ENCODE measurements at regions not wholly inside any gene's neighbourhood (a gene's known extent, or its start where the extent isn't known, plus 50 kb on each side); places are given as distances from the start of the nearest gene placed in this dataset.
"Not testable (repeated sequence)": the region's sequence is repeated elsewhere in the genome, so short reads cannot be mapped to it uniquely, and the experiment has no call there.

DNA sequence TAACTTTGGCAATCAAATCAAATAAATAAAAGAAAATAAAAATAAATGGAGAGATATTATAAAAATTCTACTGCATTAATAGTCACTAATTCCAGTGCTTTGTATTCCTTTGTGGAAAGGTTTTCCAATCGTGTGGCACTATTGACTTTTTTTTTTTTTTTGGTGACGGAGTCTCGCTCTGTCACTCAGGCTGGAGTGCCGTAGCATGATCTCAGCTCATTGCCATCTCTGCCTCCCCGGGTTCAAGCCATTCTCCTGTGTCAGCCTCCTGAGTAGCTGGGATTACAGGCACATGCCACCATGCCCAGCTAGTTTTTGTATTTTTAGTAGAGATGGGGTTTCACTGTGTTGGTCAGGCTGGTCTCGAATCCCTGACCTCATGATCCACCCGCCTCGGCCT, 122.3 kb downstream of the HS3ST3B1 start:
- not testable (repeated sequence) for DNase-seq (ENCODE audit: low spot score)

DNA sequence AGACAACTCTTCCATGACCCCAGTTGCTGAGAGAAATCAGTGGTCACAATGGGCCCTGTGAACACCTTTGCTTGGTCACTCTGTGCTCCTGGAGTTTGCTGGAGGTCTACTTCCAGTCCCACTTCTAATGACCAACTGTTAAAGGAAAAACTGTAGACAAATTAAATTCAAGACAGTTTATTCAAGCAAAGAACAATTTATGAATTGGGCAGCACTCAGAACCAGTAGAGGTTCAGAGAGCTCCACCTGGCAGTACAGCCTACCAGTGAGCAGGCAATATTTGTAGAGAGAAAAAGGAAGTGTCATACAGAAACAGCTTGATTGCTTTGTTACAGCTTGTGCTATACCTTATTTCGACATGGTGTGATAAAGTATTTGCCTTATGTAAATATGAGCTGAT, 116.5 kb downstream of the HS3ST3B1 start:
- DNase-seq (ENCODE audit: low spot score): peak; percentile 19

DNA sequence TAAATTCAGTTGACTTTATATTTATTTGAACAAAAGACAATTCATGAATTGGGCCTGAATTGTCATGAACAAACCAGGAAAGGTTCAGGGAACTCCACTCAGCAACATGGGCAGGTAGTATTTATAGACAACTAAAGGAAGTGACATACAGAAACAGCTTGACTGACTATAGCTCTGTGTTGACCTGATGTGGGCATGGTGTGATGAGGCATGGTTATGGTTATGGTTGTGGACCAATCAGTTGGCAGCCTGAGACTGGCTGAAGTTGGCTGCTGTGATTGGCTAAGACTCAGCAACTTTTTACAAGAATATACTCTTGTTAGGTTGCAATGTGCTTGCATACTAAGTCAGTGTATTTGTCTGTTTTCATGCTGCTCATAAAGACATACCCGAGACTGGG, 108.4 kb downstream of the HS3ST3B1 start:
- DNase-seq (ENCODE audit: low spot score): no peak

DNA sequence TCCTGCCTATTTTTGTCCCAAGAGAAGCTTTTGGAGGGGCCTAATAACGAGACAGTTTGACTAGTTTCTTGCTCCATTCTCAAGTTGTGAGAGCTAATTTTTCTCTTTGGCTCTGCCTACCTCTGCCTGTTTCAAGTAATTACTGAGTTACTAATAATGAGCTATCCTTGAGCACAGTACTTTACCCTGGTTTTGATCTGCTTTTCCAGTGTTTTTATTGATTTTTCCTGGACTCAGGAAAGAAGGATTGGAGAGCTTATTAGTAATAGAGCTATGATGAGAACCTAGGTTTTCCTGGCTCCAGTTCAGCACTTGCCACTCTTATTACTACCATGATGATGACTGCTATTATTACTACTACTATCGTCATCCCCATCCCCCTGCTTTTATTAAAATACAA, 106.7 kb downstream of the HS3ST3B1 start:
- no peak for DNase-seq (ENCODE audit: low spot score)

GRCh38 chr17:14405189-14405588, 104.3 kb downstream of the HS3ST3B1 start:
- no peak for DNase-seq (ENCODE audit: low spot score)

Measured in HuH-7 (cell line).